AG09309 (cell line): ENCODE measurements at regions not wholly inside any gene's neighbourhood (a gene's known extent, or its start where the extent isn't known, plus 50 kb on each side); places are given as distances from the start of the nearest gene placed in this dataset.
"Not testable (repeated sequence)": the region's sequence is repeated elsewhere in the genome, so short reads cannot be mapped to it uniquely, and the experiment has no call there.

ENCODE experiments used
- DNase-seq: peaks from one replicate; pipeline ENCODE4 v3.0.0-alpha.2; 2010; ENCODE audit warnings: low read depth
- H3K4me3 ChIP-seq: 2 replicates; pipeline ENCODE4 v1.5.1; 2011; ENCODE audit warnings: mild to moderate bottlenecking, low read depth, low read length, moderate library complexity; ENCODE audit not compliant: control insufficient read depth
- TF ChIP-seq, protein P1 (sequence below): IDR thresholded peaks from 2 replicates; pipeline ENCODE4 v1.5.1; 2011; ENCODE audit warnings: mild to moderate bottlenecking, low read depth, low read length, inconsistent platforms; ENCODE audit not compliant: insufficient read depth, control insufficient read depth; ENCODE audit errors: missing control alignments

GRCh38 chr10:29363930-29364329 is 75.1 kb downstream of the LYZL1 start:
- DNase-seq, H3K4me3 ChIP-seq: not testable (repeated sequence)

DNA sequence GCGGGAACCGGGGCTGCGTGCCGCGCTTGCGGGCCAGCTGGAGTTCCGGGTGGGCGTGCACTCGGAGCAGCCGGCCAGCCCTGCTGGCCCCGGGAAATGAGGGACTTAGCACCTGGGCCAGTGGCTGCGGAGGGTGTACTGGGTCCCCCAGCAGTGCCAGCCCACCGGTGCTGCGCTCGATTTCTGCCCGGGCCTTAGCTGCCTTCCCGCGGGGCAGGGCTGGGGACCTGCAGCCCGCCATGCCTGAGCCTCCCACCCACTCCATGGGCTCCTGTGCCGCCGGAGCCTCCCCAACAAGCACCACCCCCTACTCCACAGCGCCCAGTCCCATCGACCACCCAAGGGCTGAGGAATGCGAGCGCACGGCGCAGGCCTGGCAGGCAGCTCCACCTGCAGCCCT is 77.3 kb downstream of the LYZL1 start:
- not testable (repeated sequence) for DNase-seq, H3K4me3 ChIP-seq

GRCh38 chr10:29369419-29369818 is 80.5 kb downstream of the LYZL1 start:
- no peak overlapping the region for H3K4me3 ChIP-seq
- no peak for DNase-seq
- TF ChIP-seq, protein P1, sequence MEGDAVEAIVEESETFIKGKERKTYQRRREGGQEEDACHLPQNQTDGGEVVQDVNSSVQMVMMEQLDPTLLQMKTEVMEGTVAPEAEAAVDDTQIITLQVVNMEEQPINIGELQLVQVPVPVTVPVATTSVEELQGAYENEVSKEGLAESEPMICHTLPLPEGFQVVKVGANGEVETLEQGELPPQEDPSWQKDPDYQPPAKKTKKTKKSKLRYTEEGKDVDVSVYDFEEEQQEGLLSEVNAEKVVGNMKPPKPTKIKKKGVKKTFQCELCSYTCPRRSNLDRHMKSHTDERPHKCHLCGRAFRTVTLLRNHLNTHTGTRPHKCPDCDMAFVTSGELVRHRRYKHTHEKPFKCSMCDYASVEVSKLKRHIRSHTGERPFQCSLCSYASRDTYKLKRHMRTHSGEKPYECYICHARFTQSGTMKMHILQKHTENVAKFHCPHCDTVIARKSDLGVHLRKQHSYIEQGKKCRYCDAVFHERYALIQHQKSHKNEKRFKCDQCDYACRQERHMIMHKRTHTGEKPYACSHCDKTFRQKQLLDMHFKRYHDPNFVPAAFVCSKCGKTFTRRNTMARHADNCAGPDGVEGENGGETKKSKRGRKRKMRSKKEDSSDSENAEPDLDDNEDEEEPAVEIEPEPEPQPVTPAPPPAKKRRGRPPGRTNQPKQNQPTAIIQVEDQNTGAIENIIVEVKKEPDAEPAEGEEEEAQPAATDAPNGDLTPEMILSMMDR: no peak

DNA sequence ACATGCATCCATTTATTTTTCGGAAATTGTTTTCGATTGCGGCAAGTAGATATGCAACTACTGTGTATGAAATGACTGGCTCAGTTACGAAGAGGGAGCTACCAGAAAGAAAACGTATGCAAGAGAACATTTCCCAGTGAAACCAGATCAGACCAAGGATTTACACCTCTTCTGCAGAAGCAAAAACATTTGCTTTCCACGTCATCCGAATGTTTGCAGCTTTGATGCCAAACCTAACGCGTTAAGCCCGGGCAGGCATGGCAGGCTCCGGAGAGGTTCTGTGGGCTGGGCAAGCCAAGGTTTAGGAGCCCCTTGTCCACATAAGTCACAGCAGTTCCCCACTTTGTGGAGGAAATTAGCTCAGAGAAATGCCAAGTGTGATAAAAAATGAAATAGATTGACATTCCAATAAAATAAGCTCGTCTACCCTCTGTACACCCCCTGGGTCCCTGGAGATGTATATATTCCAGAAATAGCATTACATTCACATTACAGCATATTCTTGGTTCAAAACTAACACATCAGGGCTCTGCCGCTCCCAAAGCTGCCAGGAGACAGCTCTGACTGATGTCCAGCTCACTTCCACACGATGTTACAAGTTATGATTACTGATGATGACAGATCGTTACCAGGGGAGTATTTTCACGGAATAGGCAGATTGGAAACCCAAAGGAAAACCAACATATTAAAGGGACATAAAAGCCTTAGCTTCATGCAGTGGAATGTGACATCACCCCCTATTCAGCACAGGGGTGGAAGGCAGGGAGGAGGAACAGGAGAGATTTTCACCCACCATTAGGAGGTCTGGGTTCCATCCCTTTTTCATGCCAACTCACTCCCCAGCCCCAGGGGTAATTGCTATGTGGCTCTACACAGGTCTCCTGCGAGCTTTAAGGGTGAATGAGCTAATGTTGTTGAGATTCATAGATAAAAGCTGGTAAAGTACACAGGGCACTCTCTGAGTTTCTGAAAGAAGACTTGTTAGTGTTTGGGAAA is 81.5 kb downstream of the LYZL1 start:
- no peak for DNase-seq
- TF ChIP-seq, protein P1: no peak
- H3K4me3 ChIP-seq: no peak overlapping the region

DNA sequence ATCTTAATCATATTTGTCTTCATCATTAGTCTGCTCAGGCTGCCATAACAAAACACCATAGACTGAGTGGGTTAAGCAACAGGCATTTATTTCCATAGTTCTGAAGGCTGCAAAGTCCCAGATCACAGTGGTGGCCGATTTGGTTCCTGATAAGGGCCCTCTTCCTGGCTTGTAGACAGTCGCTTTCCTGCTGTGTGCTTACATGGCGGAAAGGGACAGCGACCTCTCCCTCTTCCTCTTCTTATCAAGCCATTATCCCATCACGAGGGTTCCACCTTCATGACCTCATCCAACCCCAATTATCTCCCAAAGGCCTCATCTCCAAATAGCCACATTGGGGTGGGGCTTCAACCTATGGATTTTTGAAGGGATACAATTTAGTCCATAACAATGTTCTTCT is 84.0 kb downstream of the LYZL1 start:
- TF ChIP-seq, protein P1: no peak
- no peak overlapping the region for H3K4me3 ChIP-seq
- no peak for DNase-seq

DNA sequence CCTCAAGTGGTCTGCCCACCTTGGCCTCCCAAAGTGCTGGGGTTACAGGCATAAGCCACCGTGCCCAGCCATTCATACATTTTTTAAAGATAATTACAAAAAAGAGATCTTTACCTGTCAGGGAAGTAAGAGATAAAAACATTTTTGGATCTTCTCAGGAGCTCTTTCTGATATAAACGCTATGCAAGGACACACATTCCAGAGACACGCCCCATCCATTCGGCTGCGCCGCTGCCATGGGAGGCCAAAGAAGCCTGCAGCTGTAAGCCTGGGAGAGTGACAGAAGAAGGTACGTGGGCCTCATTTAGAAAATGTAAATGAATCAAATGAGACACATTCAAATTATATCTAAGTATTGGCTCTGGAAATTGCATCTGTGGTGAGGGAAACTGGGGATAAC is 85.3 kb downstream of the LYZL1 start:
- TF ChIP-seq, protein P1: no peak
- DNase-seq: no peak
- H3K4me3 ChIP-seq: no peak overlapping the region

- H3K4me3 ChIP-seq: no peak overlapping the region
- no peak for DNase-seq
- TF ChIP-seq, protein P1: no peak
Observed at GRCh38 chr10:29375888-29376287, 87.0 kb downstream of the LYZL1 start.
